Thyroid gland (tissue), 4 donors: ENCODE measurements at regions not wholly inside any gene's neighbourhood (a gene's known extent, or its start where the extent isn't known, plus 50 kb on each side); places are given as distances from the start of the nearest gene placed in this dataset.

Experiments used
- POLR2A ChIP-seq, 2 donors: fragments of 450-650 bp; IDR thresholded peaks; one replicate each; pipeline ENCODE4 v1.6.1; 2017; ENCODE audit warnings: antibody characterized with exemption in 2 of 2, mild to moderate bottlenecking in 2 of 2, moderate library complexity in 1 of 2
- TF ChIP-seq, protein P1 (sequence below), 6 experiments: fragments of 200-600 bp in 3 of 6; fragments of 450-650 bp in 3 of 6; sonication (generic) in 3 of 6; IDR thresholded peaks; one replicate each; pipeline ENCODE4 v1.5.1; 2016 to 2019; ENCODE audit warnings: antibody characterized with exemption in 6 of 6, mild to moderate bottlenecking in 2 of 6, inconsistent platforms in 1 of 6, moderate library complexity in 1 of 6

DNA sequence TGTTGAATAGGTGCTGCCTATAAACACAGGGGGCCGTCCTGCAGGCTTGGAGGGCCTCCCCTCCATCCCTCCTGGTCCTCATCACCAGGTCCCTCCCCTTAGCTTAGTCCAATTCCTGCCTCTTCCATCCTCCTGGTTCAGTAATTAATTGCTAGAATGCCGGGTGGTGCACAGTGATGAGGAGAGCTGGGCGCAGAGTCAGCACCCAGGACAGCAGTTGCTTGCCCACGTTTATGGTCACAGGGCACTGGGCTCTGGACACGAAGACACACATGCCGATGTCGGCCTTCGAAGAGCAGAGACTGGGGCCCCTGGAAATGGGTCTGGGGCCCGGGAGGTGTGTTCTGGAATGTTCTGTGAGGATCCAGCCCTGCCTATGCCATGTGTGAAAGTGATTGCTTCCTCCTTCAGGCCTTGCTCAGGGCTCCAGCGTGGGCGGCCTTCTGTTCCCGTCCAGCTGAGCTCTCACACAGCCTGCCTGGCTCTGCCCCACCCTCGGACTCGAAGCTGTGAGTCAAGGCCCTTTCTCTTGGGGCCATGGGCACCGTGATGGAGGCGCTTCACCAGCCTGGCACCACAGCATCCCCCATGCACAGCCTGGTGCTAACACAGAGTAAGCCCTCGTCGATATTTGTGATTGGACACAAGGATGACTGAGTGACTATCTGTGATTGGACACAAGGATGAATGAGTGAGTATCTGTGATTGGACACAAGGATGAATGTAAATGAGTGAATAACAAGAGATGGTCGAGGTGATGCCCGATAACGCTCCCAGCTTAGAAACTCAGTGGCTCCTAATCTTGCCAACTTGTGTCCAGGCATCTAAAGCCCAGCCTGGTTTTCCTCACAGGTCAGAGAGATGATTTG lies 884.7 kb downstream of the BRD1 start:
- TF ChIP-seq, protein P1, sequence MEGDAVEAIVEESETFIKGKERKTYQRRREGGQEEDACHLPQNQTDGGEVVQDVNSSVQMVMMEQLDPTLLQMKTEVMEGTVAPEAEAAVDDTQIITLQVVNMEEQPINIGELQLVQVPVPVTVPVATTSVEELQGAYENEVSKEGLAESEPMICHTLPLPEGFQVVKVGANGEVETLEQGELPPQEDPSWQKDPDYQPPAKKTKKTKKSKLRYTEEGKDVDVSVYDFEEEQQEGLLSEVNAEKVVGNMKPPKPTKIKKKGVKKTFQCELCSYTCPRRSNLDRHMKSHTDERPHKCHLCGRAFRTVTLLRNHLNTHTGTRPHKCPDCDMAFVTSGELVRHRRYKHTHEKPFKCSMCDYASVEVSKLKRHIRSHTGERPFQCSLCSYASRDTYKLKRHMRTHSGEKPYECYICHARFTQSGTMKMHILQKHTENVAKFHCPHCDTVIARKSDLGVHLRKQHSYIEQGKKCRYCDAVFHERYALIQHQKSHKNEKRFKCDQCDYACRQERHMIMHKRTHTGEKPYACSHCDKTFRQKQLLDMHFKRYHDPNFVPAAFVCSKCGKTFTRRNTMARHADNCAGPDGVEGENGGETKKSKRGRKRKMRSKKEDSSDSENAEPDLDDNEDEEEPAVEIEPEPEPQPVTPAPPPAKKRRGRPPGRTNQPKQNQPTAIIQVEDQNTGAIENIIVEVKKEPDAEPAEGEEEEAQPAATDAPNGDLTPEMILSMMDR (IDR thresholded peaks at IDR 0.05), result no peak
- no peak for TF ChIP-seq POLR2A (IDR thresholded peaks at IDR 0.05)
